Mesothelial cell of epicardium (in vitro differentiated cells): ENCODE measurements at regions not wholly inside any gene's neighbourhood (a gene's known extent, or its start where the extent isn't known, plus 50 kb on each side); places are given as distances from the start of the nearest gene placed in this dataset.

Source experiments
- DNase-seq, 2 experiments: peaks; one replicate each; pipeline ENCODE4 v3.0.0; 2021; ENCODE audit warnings: low spot score in 2 of 2; ENCODE audit not compliant: unreplicated experiment in 2 of 2
- H3K27ac Mint-ChIP-seq: 2 replicates; pipeline ENCODE4 v1.8.0; 2021; ENCODE audit warnings: mixed read lengths
- H3K27me3 Mint-ChIP-seq: 2 replicates; pipeline ENCODE4 v1.8.0; 2021; ENCODE audit warnings: low read depth, mixed read lengths
- H3K36me3 Mint-ChIP-seq: 2 replicates; pipeline ENCODE4 v1.8.0; 2021; ENCODE audit warnings: mixed read lengths
- H3K4me1 Mint-ChIP-seq: 2 replicates; pipeline ENCODE4 v1.8.0; 2021; ENCODE audit warnings: mixed read lengths
- H3K4me3 Mint-ChIP-seq: 2 replicates; pipeline ENCODE4 v1.8.0; 2021; ENCODE audit warnings: mild to moderate bottlenecking, moderate library complexity, mixed read lengths
- H3K9me3 Mint-ChIP-seq: 2 replicates; pipeline ENCODE4 v1.8.0; 2021; ENCODE audit warnings: mixed read lengths
- TF ChIP-seq, protein P1 (sequence below): fragments of 200-600 bp; sonication (generic); IDR thresholded peaks from one replicate; pipeline ENCODE4 v1.5.0; 2021; ENCODE audit warnings: antibody characterized with exemption; ENCODE audit not compliant: unreplicated experiment

GRCh38 chr2:82501217-82501616, 1957.9 kb downstream of the SUCLG1 start:
- no peak for DNase-seq
- no peak overlapping the region for H3K4me3 Mint-ChIP-seq
- TF ChIP-seq, protein P1, sequence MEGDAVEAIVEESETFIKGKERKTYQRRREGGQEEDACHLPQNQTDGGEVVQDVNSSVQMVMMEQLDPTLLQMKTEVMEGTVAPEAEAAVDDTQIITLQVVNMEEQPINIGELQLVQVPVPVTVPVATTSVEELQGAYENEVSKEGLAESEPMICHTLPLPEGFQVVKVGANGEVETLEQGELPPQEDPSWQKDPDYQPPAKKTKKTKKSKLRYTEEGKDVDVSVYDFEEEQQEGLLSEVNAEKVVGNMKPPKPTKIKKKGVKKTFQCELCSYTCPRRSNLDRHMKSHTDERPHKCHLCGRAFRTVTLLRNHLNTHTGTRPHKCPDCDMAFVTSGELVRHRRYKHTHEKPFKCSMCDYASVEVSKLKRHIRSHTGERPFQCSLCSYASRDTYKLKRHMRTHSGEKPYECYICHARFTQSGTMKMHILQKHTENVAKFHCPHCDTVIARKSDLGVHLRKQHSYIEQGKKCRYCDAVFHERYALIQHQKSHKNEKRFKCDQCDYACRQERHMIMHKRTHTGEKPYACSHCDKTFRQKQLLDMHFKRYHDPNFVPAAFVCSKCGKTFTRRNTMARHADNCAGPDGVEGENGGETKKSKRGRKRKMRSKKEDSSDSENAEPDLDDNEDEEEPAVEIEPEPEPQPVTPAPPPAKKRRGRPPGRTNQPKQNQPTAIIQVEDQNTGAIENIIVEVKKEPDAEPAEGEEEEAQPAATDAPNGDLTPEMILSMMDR: no peak
- peaks cover 26% of the 10 kb centered on the region for H3K9me3 Mint-ChIP-seq
- H3K36me3 Mint-ChIP-seq: no peaks in the 10 kb centered on the region
- no peaks in the 10 kb centered on the region for H3K27me3 Mint-ChIP-seq
- H3K27ac Mint-ChIP-seq: no peak overlapping the region
- no peaks in the 10 kb centered on the region for H3K4me1 Mint-ChIP-seq

DNA sequence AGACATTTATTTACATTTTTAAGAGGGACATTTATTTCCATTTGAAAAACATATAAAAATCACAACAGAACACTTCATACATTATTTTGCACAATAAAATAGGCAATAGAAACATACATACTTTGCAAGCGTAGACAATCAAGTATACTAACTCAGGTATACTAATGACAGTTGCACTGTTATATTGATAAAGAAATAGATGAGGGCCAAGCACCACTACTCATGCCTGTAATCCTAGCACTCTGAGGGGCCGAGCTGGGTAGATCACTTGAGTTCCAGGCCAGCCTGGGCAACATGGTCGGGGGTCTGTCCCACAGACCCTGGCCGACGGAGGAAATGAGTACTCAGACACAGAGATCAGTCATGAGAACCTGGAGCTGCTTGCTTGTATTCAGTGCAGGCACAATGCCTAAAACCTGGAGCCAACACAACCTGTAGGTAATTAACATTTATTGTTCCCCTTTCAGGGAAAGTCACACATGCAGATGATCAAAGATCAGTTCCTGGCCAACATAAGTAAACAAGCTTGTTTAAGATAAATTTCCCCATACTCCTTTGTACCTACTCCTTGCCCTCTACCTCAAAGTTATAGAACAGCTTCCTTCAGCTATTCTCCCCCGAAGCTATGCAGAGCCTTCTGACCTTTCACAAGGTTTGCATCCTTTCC, 1960.2 kb downstream of the SUCLG1 start:
- Mint-ChIP-seq H3K9me3 (peaks cover 26% of the 10 kb centered on the region), H3K4me1 (peaks cover 2% of the 10 kb centered on the region), H3K36me3 (no peaks in the 10 kb centered on the region), H3K27ac (no peak overlapping the region), H3K4me3 (no peak overlapping the region), H3K27me3 (no peaks in the 10 kb centered on the region)
- no peak for DNase-seq
- TF ChIP-seq, protein P1: no peak

- H3K4me1 Mint-ChIP-seq: peaks cover 2% of the 10 kb centered on the region
- no peak for DNase-seq
- H3K9me3 Mint-ChIP-seq: peaks cover 5% of the 10 kb centered on the region
- no peak overlapping the region for H3K4me3 Mint-ChIP-seq
- TF ChIP-seq, protein P1: no peak
- H3K27ac Mint-ChIP-seq: no peak overlapping the region
- no peaks in the 10 kb centered on the region for H3K36me3 Mint-ChIP-seq
- no peaks in the 10 kb centered on the region for H3K27me3 Mint-ChIP-seq
Measured at GRCh38 chr2:82494739-82495138, 1964.3 kb downstream of the SUCLG1 start.

- Mint-ChIP-seq H3K4me3 (no peak overlapping the region), H3K9me3 (peaks cover 5% of the 10 kb centered on the region), H3K4me1 (peaks cover 2% of the 10 kb centered on the region), H3K27ac (no peak overlapping the region), H3K27me3 (no peaks in the 10 kb centered on the region), H3K36me3 (no peaks in the 10 kb centered on the region)
- no peak for DNase-seq
- TF ChIP-seq, protein P1: no peak
Measured at GRCh38 chr2:82491591-82491990, 1967.5 kb downstream of the SUCLG1 start.

DNA sequence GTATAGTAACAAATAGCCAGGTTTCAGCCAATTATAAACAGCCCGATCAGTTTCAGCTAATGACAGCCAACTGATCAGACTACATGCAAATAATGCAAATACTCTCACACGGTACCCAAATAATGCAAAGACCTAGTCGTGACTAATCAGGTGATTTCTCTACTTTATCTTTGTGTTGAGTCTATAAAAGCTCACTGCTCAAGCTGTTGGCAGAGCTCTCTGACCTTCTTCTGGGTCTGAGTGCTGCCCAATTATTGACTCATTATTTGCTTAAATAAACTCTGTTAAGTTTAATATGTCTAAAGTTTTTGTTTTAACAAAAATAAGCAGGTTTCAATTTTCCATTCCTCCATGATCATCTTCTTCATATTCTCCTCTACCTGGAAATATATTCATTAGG, 1971.7 kb downstream of the SUCLG1 start:
- DNase-seq: no peak
- no peaks in the 10 kb centered on the region for H3K27me3 Mint-ChIP-seq
- H3K36me3 Mint-ChIP-seq: no peaks in the 10 kb centered on the region
- TF ChIP-seq, protein P1: no peak
- no peak overlapping the region for H3K27ac Mint-ChIP-seq
- H3K4me1 Mint-ChIP-seq: no peaks in the 10 kb centered on the region
- peaks cover 5% of the 10 kb centered on the region for H3K9me3 Mint-ChIP-seq
- H3K4me3 Mint-ChIP-seq: no peak overlapping the region

DNA sequence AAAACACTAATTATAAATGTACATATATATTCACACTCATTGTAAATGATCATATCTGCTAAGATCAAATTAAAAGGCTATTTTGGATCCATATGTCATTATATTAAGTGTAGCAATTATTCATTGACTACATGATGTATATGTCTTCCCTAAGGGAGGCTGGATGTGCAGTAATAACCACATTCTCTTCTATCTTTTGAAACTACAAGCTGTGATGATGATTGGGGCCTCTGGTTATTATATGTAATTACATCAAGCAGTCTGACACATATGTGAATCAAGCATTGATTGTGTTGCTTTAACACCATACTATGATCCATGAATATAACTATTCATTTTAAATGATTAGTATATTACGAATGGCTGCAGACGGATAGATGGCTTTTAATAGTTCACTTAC, 1973.4 kb downstream of the SUCLG1 start:
- Mint-ChIP-seq H3K4me1 (no peaks in the 10 kb centered on the region), H3K4me3 (no peak overlapping the region), H3K27me3 (no peaks in the 10 kb centered on the region), H3K9me3 (no peaks in the 10 kb centered on the region), H3K36me3 (no peaks in the 10 kb centered on the region), H3K27ac (no peak overlapping the region)
- TF ChIP-seq, protein P1: no peak
- DNase-seq: no peak
